ENCODE measurements at regions not wholly inside any gene's neighbourhood (a gene's known extent, or its start where the extent isn't known, plus 50 kb on each side); places are given as distances from the start of the nearest gene placed in this dataset.

- TF ChIP-seq POLR2A (IDR thresholded peaks at IDR 0.05): no peak
- TF ChIP-seq CTCF (IDR thresholded peaks at IDR 0.05): no peak
Observed at GRCh38 chr4:187889651-187890050, 105.9 kb upstream of the ZFP42 start.

Measured in transverse colon (tissue), 3 donors.